Epithelial cell of esophagus (primary cell): ENCODE measurements at regions not wholly inside any gene's neighbourhood (a gene's known extent, or its start where the extent isn't known, plus 50 kb on each side); places are given as distances from the start of the nearest gene placed in this dataset.
A peak's percentile ranks its signal among the peaks of the same experiment; 100 is the strongest.

Experiments
- DNase-seq: peaks from one replicate; pipeline ENCODE4 v3.0.0; 2010; ENCODE audit warnings: low read depth
- H3K4me3 ChIP-seq: 2 replicates; pipeline ENCODE4 v1.5.1; 2011; ENCODE audit warnings: mild to moderate bottlenecking, low read length, control low read depth
- TF ChIP-seq, protein P1 (sequence below): IDR thresholded peaks from 2 replicates; pipeline ENCODE4 v1.5.1; 2011; ENCODE audit warnings: low read depth, mild to moderate bottlenecking, low read length, control low read depth, inconsistent platforms; ENCODE audit not compliant: insufficient read depth; ENCODE audit errors: missing control alignments

GRCh38 chr15:94083467-94084052 is 147.8 kb upstream of the MCTP2 start:
- TF ChIP-seq, protein P1, sequence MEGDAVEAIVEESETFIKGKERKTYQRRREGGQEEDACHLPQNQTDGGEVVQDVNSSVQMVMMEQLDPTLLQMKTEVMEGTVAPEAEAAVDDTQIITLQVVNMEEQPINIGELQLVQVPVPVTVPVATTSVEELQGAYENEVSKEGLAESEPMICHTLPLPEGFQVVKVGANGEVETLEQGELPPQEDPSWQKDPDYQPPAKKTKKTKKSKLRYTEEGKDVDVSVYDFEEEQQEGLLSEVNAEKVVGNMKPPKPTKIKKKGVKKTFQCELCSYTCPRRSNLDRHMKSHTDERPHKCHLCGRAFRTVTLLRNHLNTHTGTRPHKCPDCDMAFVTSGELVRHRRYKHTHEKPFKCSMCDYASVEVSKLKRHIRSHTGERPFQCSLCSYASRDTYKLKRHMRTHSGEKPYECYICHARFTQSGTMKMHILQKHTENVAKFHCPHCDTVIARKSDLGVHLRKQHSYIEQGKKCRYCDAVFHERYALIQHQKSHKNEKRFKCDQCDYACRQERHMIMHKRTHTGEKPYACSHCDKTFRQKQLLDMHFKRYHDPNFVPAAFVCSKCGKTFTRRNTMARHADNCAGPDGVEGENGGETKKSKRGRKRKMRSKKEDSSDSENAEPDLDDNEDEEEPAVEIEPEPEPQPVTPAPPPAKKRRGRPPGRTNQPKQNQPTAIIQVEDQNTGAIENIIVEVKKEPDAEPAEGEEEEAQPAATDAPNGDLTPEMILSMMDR = no peak
- DNase-seq = peak; percentile 57
- no peak overlapping the region for H3K4me3 ChIP-seq

DNA sequence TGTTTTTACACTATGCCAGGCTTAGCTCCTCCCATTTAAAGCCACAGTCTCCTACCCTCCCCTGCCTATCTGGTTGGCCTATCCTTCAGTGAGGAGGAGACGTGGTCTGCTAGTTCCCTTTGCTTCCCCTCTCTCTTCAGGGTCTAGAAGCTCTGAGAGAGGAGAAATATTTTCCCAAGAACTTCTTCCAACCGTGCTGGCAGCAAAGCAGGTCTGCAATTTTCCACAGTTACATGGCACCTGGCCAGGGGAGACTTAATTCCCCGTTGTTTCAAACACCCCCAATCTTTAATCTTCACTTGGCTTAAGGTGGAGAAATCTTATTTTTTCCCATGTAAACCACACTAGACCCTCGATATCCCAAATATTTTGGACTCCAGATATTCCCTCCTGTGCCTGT is 149.5 kb upstream of the MCTP2 start:
- no peak overlapping the region for H3K4me3 ChIP-seq
- no peak for DNase-seq
- TF ChIP-seq, protein P1 = no peak

- TF ChIP-seq, protein P1 = no peak
- H3K4me3 ChIP-seq = no peak overlapping the region
- DNase-seq = no peak
These were observed 150.3 kb upstream of the MCTP2 start for GRCh38 chr15:94080989-94081605.

DNA sequence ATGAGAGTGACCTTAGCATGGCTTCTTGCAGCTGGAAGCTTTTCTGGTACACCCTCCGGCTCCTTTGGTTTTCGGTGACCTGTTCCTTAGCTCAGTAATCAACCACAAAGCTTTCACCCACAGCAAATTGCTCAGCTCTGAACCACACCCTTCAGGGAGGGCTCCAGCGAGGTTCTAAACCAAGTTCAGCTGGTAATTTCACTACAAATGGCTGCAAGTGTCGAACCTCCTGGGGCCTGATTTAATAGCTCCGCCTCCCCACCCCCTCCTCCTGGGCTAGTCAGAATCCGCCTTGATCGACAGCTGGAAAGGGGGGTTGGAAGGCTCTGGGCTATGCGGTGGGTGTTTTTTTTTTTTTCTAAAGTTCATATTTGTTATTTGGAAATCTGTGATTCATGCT is 150.9 kb upstream of the MCTP2 start:
- peak; percentile 94 for DNase-seq

DNA sequence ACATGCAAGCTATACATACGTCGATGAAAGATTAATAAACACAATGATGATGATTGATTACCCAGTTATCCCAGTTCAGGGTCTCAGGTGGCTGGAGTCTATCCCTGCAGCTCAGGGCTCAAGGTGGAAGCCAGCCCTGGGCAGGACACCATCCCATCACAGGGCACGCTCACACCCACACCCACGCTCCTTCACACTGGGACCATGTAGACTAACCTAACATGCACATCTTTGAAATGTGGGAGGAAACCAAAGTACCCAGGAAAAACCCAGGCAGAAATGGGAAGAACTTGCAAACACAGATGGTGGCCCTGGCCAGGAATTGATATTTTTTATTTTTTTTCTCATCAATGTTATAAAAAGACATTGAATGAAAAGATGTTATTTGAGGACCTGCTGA is 151.4 kb upstream of the MCTP2 start:
- TF ChIP-seq, protein P1 = no peak
- H3K4me3 ChIP-seq = no peak overlapping the region
- DNase-seq = no peak

More for the DNA sequence above, 150.9 kb upstream of the MCTP2 start:
- peak overlapping the region; percentile 23 for H3K4me3 ChIP-seq
- TF ChIP-seq, protein P1 = no peak

GRCh38 chr15:94079459-94079858 is 151.9 kb upstream of the MCTP2 start:
- H3K4me3 ChIP-seq = no peak overlapping the region
- TF ChIP-seq, protein P1 = no peak
- no peak for DNase-seq

DNA sequence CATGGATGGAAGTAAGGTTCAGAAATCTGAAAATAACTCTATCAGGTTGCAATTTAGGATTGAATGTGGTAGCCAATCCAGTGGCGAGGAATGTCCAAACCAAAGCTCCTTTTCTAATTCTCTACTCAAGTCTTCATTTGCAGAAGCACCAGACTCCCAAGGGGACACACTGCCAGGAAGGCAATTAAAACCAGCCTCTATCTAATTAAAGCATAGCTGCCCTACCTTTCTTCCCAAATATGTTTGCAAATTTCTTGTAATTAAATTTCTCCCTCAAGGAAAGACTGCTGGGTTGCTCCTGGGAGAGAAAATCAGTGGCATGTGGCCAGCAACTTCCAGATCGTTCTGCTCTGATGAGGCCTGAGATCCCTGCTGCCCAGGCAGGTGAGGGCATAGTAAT is 153.4 kb upstream of the MCTP2 start:
- no peak overlapping the region for H3K4me3 ChIP-seq
- DNase-seq = no peak
- TF ChIP-seq, protein P1 = no peak
